ENCODE measurements at regions not wholly inside any gene's neighbourhood (a gene's known extent, or its start where the extent isn't known, plus 50 kb on each side); places are given as distances from the start of the nearest gene placed in this dataset.

DNA sequence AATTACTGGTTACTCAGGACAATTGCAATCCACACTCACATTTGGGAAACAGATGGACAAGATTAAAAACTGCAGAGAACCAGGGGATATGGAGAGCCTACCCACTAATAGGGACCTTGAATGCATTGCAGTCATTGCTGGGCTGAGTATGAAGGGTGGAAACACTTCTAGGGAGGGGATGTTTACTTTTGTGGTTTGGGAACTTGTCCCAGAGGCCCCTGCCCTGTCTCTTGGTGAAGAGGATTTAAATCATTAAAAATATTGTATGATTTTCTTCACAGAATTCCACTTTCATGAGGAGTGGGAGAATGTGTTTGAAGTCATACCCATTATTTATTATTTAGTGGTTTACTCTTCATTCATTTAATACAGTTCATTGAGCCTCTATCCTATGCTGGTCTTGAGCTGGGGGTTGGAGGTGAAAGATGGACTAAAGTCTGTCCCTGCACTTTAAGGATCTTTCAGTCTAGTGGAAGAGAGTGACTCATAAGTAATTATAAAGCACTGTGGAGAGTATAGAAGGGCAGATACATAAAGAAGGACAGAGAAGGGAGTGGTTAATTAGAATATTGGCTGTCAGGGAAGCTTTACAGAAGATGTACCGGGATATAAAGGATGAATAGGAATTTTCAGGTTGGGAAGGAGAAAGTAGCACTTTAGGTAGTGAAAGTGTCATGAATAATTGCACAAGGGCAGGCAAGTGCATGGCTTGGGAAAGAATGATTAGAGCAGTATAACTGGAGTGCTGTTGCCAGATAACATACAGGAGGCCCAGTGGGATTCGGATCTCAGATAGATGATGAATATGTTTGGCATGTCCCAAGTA is 313.4 kb downstream of the LPIN1 start:
- no peak for TF ChIP-seq POLR2A (IDR thresholded peaks at IDR 0.05)
- TF ChIP-seq, protein P1, sequence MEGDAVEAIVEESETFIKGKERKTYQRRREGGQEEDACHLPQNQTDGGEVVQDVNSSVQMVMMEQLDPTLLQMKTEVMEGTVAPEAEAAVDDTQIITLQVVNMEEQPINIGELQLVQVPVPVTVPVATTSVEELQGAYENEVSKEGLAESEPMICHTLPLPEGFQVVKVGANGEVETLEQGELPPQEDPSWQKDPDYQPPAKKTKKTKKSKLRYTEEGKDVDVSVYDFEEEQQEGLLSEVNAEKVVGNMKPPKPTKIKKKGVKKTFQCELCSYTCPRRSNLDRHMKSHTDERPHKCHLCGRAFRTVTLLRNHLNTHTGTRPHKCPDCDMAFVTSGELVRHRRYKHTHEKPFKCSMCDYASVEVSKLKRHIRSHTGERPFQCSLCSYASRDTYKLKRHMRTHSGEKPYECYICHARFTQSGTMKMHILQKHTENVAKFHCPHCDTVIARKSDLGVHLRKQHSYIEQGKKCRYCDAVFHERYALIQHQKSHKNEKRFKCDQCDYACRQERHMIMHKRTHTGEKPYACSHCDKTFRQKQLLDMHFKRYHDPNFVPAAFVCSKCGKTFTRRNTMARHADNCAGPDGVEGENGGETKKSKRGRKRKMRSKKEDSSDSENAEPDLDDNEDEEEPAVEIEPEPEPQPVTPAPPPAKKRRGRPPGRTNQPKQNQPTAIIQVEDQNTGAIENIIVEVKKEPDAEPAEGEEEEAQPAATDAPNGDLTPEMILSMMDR (IDR thresholded peaks at IDR 0.05): no peak

Measured in Peyer's patch (tissue), 4 donors.